ENCODE measurements at regions not wholly inside any gene's neighbourhood (a gene's known extent, or its start where the extent isn't known, plus 50 kb on each side); places are given as distances from the start of the nearest gene placed in this dataset.

- H3K9me3 ChIP-seq (ENCODE audit: control insufficient read depth, insufficient read depth, low read depth, low read length): no peaks in the 10 kb centered on the region
- no peak overlapping the region for H2AFZ ChIP-seq (ENCODE audit: low read length)
- no peak overlapping the region for H3K9ac ChIP-seq (ENCODE audit: insufficient read depth, low read length)
- H3K4me1 ChIP-seq (ENCODE audit: control insufficient read depth, extremely low read depth, insufficient read depth, low read length): no peaks in the 10 kb centered on the region
- no peaks in the 10 kb centered on the region for H3K36me3 ChIP-seq (ENCODE audit: control insufficient read depth, insufficient read depth, low read length)
- no peak for DNase-seq (ENCODE audit: low read depth in 2 of 2)
- no peak overlapping the region for H3K4me3 ChIP-seq (replicated peaks in 1 of 4; ENCODE audit: control extremely low read depth in 1 of 4, insufficient read depth in 1 of 4, low read depth in 3 of 4, low read length in 4 of 4)
- H3K79me2 ChIP-seq (ENCODE audit: control insufficient read depth, insufficient read depth, low read length): no peaks in the 10 kb centered on the region
- H3K27me3 ChIP-seq (ENCODE audit: control insufficient read depth, insufficient read depth, low read length): no peaks in the 10 kb centered on the region
- no peak overlapping the region for H3K4me2 ChIP-seq (ENCODE audit: extremely low read depth, insufficient read depth, low read length)
- no peak for TF ChIP-seq EZH2 (IDR thresholded peaks at IDR 0.05; ENCODE audit: low read length, missing control alignments)
- TF ChIP-seq, protein P1, sequence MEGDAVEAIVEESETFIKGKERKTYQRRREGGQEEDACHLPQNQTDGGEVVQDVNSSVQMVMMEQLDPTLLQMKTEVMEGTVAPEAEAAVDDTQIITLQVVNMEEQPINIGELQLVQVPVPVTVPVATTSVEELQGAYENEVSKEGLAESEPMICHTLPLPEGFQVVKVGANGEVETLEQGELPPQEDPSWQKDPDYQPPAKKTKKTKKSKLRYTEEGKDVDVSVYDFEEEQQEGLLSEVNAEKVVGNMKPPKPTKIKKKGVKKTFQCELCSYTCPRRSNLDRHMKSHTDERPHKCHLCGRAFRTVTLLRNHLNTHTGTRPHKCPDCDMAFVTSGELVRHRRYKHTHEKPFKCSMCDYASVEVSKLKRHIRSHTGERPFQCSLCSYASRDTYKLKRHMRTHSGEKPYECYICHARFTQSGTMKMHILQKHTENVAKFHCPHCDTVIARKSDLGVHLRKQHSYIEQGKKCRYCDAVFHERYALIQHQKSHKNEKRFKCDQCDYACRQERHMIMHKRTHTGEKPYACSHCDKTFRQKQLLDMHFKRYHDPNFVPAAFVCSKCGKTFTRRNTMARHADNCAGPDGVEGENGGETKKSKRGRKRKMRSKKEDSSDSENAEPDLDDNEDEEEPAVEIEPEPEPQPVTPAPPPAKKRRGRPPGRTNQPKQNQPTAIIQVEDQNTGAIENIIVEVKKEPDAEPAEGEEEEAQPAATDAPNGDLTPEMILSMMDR (conservative IDR thresholded peaks at IDR 0.05 in 1 of 2, IDR thresholded peaks at IDR 0.05 in 1 of 2; ENCODE audit: low read depth in 1 of 2, low read length in 2 of 2): no peak
- H3K27ac ChIP-seq (ENCODE audit: insufficient read depth, low read length): no peak overlapping the region
- H4K20me1 ChIP-seq (ENCODE audit: control insufficient read depth, extremely low read depth, insufficient read depth, low read length): no peaks in the 10 kb centered on the region
Measured at GRCh38 chr2:22560021-22560420, 825.0 kb upstream of the KLHL29 start.

- Histone ChIP-seq H3K27me3 (ENCODE audit: control insufficient read depth, insufficient read depth, low read length) (no peaks in the 10 kb centered on the region), H3K9ac (ENCODE audit: insufficient read depth, low read length) (no peak overlapping the region), H3K4me3 (replicated peaks in 1 of 4; ENCODE audit: control extremely low read depth in 1 of 4, insufficient read depth in 1 of 4, low read depth in 3 of 4, low read length in 4 of 4) (no peak overlapping the region), H3K79me2 (ENCODE audit: control insufficient read depth, insufficient read depth, low read length) (no peaks in the 10 kb centered on the region), H3K36me3 (ENCODE audit: control insufficient read depth, insufficient read depth, low read length) (no peaks in the 10 kb centered on the region), H3K4me1 (ENCODE audit: control insufficient read depth, extremely low read depth, insufficient read depth, low read length) (no peaks in the 10 kb centered on the region), H2AFZ (ENCODE audit: low read length) (no peak overlapping the region), H3K4me2 (ENCODE audit: extremely low read depth, insufficient read depth, low read length) (no peak overlapping the region), H3K9me3 (ENCODE audit: control insufficient read depth, insufficient read depth, low read depth, low read length) (no peaks in the 10 kb centered on the region), H4K20me1 (ENCODE audit: control insufficient read depth, extremely low read depth, insufficient read depth, low read length) (no peaks in the 10 kb centered on the region), H3K27ac (ENCODE audit: insufficient read depth, low read length) (no peak overlapping the region)
- DNase-seq (ENCODE audit: low read depth in 2 of 2): no peak
- TF ChIP-seq, protein P1 (conservative IDR thresholded peaks at IDR 0.05 in 1 of 2, IDR thresholded peaks at IDR 0.05 in 1 of 2; ENCODE audit: low read depth in 1 of 2, low read length in 2 of 2): no peak
- no peak for TF ChIP-seq EZH2 (IDR thresholded peaks at IDR 0.05; ENCODE audit: low read length, missing control alignments)
Measured at GRCh38 chr2:22579341-22579740, 805.6 kb upstream of the KLHL29 start.

DNA sequence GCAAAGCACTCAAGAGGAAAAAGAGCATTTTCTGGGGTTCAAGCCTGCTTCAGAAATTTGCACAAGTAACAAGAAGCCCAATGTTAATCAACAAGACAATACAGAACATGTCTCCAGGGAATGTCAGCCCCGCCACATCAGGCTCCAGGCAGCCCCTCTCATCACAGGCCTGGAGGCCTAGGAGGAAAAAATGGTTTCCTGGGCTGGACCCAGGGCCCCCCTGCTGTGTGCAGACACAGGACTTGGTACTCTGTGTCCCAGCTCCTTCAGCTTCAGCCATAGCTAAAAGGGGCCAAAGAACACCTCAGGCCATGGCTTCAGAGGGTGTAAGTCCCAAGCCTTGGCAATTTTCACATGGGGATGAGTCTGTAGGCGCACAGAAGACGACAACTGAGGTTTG lies 802.9 kb upstream of the KLHL29 start:
- TF ChIP-seq, protein P1 (conservative IDR thresholded peaks at IDR 0.05 in 1 of 2, IDR thresholded peaks at IDR 0.05 in 1 of 2; ENCODE audit: low read depth in 1 of 2, low read length in 2 of 2): no peak
- no peak for TF ChIP-seq EZH2 (IDR thresholded peaks at IDR 0.05; ENCODE audit: low read length, missing control alignments)
- no peak overlapping the region for H3K27ac ChIP-seq (ENCODE audit: insufficient read depth, low read length)
- no peaks in the 10 kb centered on the region for H3K9me3 ChIP-seq (ENCODE audit: control insufficient read depth, insufficient read depth, low read depth, low read length)
- H2AFZ ChIP-seq (ENCODE audit: low read length): no peak overlapping the region
- no peaks in the 10 kb centered on the region for H3K79me2 ChIP-seq (ENCODE audit: control insufficient read depth, insufficient read depth, low read length)
- no peaks in the 10 kb centered on the region for H4K20me1 ChIP-seq (ENCODE audit: control insufficient read depth, extremely low read depth, insufficient read depth, low read length)
- H3K36me3 ChIP-seq (ENCODE audit: control insufficient read depth, insufficient read depth, low read length): no peaks in the 10 kb centered on the region
- no peaks in the 10 kb centered on the region for H3K27me3 ChIP-seq (ENCODE audit: control insufficient read depth, insufficient read depth, low read length)
- no peak overlapping the region for H3K9ac ChIP-seq (ENCODE audit: insufficient read depth, low read length)
- H3K4me2 ChIP-seq (ENCODE audit: extremely low read depth, insufficient read depth, low read length): no peak overlapping the region
- H3K4me3 ChIP-seq (replicated peaks in 1 of 4; ENCODE audit: control extremely low read depth in 1 of 4, insufficient read depth in 1 of 4, low read depth in 3 of 4, low read length in 4 of 4): no peak overlapping the region
- DNase-seq (ENCODE audit: low read depth in 2 of 2): no peak
- no peaks in the 10 kb centered on the region for H3K4me1 ChIP-seq (ENCODE audit: control insufficient read depth, extremely low read depth, insufficient read depth, low read length)
